Vagina (tissue), 2 donors: ENCODE measurements at regions not wholly inside any gene's neighbourhood (a gene's known extent, or its start where the extent isn't known, plus 50 kb on each side); places are given as distances from the start of the nearest gene placed in this dataset.

Experiments
- CTCF ChIP-seq, 3 experiments: fragments of 450-650 bp in 2 of 3; fragments of 200-600 bp in 1 of 3; sonication (generic) in 1 of 3; IDR thresholded peaks; one replicate each; pipeline ENCODE4 v1.5.1; 2017 to 2019; ENCODE audit warnings: antibody characterized with exemption in 3 of 3, mild to moderate bottlenecking in 2 of 3, moderate library complexity in 2 of 3
- POLR2AphosphoS5 ChIP-seq, 2 donors: sonication (generic); formaldehyde crosslinking; IDR thresholded peaks; one replicate each; pipeline ENCODE4 v1.9.0; 2017; ENCODE audit warnings: antibody characterized with exemption in 2 of 2, mild to moderate bottlenecking in 2 of 2, low read depth in 1 of 2; ENCODE audit not compliant: insufficient read depth in 1 of 2

- TF ChIP-seq CTCF (IDR thresholded peaks at IDR 0.05) (no peak), POLR2AphosphoS5 (IDR thresholded peaks at IDR 0.05; ENCODE audit: insufficient read depth in 1 of 2, low read depth in 1 of 2) (no peak)
Observed at GRCh38 chr5:66346869-66347268, 202.8 kb downstream of the SREK1 start.
